Vagina (tissue), 2 donors: ENCODE measurements at regions not wholly inside any gene's neighbourhood (a gene's known extent, or its start where the extent isn't known, plus 50 kb on each side); places are given as distances from the start of the nearest gene placed in this dataset.

Experiments used
- POLR2A ChIP-seq, 2 donors: fragments of 450-650 bp; IDR thresholded peaks; one replicate each; pipeline ENCODE4 v1.6.1; 2017; ENCODE audit warnings: antibody characterized with exemption in 2 of 2, mild to moderate bottlenecking in 2 of 2, moderate library complexity in 2 of 2
- TF ChIP-seq, protein P1 (sequence below), 3 experiments: fragments of 450-650 bp in 2 of 3; fragments of 200-600 bp in 1 of 3; sonication (generic) in 1 of 3; IDR thresholded peaks; one replicate each; pipeline ENCODE4 v1.5.1; 2017 to 2019; ENCODE audit warnings: antibody characterized with exemption in 3 of 3, mild to moderate bottlenecking in 2 of 3, moderate library complexity in 2 of 3

DNA sequence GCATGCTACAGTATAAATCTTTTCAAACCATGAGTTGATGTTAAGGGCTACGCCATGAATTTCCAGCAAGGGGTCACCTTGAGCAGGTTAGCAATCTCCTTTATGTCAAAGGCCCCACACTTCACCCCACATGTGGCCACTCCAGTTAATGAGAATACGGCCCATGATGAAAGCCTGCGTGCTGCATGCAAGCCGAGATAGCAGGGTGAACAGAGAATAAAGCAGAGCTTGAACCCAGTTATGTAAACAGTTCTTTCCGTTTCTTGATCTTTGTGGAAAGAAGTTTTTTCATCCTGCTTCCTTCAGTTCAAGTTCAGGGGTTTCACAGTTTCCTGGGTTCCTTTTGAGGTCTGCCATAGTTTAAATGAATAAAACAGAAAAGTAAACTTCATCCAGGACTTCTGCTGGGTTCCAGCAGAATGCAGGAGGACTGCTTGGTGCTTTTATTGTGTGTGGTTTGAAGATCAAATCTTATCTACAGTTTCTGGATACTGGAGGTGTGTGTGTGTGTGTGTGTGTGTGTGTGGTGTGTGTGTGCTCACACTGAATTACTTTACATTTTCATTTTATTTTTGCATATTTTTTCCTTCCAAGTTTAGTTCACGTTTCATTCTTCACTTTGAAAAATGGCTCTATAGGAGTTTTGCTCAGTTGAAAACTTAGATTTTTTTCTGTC lies 87.1 kb downstream of the HMHB1 start:
- TF ChIP-seq POLR2A (IDR thresholded peaks at IDR 0.05) = no peak
- TF ChIP-seq, protein P1, sequence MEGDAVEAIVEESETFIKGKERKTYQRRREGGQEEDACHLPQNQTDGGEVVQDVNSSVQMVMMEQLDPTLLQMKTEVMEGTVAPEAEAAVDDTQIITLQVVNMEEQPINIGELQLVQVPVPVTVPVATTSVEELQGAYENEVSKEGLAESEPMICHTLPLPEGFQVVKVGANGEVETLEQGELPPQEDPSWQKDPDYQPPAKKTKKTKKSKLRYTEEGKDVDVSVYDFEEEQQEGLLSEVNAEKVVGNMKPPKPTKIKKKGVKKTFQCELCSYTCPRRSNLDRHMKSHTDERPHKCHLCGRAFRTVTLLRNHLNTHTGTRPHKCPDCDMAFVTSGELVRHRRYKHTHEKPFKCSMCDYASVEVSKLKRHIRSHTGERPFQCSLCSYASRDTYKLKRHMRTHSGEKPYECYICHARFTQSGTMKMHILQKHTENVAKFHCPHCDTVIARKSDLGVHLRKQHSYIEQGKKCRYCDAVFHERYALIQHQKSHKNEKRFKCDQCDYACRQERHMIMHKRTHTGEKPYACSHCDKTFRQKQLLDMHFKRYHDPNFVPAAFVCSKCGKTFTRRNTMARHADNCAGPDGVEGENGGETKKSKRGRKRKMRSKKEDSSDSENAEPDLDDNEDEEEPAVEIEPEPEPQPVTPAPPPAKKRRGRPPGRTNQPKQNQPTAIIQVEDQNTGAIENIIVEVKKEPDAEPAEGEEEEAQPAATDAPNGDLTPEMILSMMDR (IDR thresholded peaks at IDR 0.05) = no peak
